Caco-2 (cell line): ENCODE measurements at regions not wholly inside any gene's neighbourhood (a gene's known extent, or its start where the extent isn't known, plus 50 kb on each side); places are given as distances from the start of the nearest gene placed in this dataset.

Source experiments
- BruUV-seq: library from RNA; stranded (reverse); fragments of 400-500 nt; replicated peaks from 2 replicates; lab custom pipeline; 2021; lab: Mats Ljungman, UMichigan
- CTCF ChIA-PET: fragments of 300-600 bp; sonication (Branson Sonifier 250); formaldehyde crosslinking; loops from one replicate; lab custom pipeline; 2022; ENCODE audit warnings: antibody characterized with exemption; lab: Charles Lee
- POLR2A ChIA-PET: fragments of 300-600 bp; sonication (Branson Sonifier 250); formaldehyde crosslinking; loops from one replicate; lab custom pipeline; 2022; ENCODE audit warnings: antibody characterized with exemption; lab: Charles Lee
- DNase-seq, 2 experiments: peaks; one replicate each; pipeline versions ENCODE4 v3.0.0 to v3.0.0-alpha.2; 2020 to 2022
- H3K27me3 ChIP-seq: replicated peaks from 2 replicates; pipeline ENCODE4 v1.6.0; 2011; ENCODE audit warnings: low read length; ENCODE audit not compliant: control insufficient read depth, insufficient read depth
- H3K36me3 ChIP-seq: 2 replicates; pipeline ENCODE4 v1.5.1; 2011; ENCODE audit warnings: low read length; ENCODE audit not compliant: control insufficient read depth, insufficient read depth
- H3K4me1 ChIP-seq: fragments of 250-450 bp; sonication (Bioruptor Pico); 2 replicates; pipeline ENCODE4 v1.5.1; 2020; ENCODE audit warnings: mild to moderate bottlenecking
- H3K4me3 ChIP-seq: 2 replicates; pipeline ENCODE4 v1.5.1; 2011; ENCODE audit warnings: low read depth, mild to moderate bottlenecking, control low read depth, low read length
- H3K9me3 ChIP-seq: fragments of 250-450 bp; sonication (Bioruptor Pico); 2 replicates; pipeline ENCODE4 v1.5.1; 2020; ENCODE audit warnings: mild to moderate bottlenecking, moderate library complexity
- H3K27ac Mint-ChIP-seq: one replicate; pipeline ENCODE4 v1.8.0; 2022; ENCODE audit warnings: mixed read lengths; ENCODE audit not compliant: unreplicated experiment
- H3K27me3 Mint-ChIP-seq: one replicate; pipeline ENCODE4 v1.8.0; 2022; ENCODE audit warnings: mixed read lengths; ENCODE audit not compliant: insufficient read depth, unreplicated experiment
- H3K36me3 Mint-ChIP-seq: one replicate; pipeline ENCODE4 v1.8.0; 2022; ENCODE audit warnings: mild to moderate bottlenecking, mixed read lengths; ENCODE audit not compliant: insufficient read depth, unreplicated experiment
- H3K4me1 Mint-ChIP-seq: one replicate; pipeline ENCODE4 v1.8.0; 2022; ENCODE audit warnings: low read depth, mixed read lengths; ENCODE audit not compliant: unreplicated experiment
- H3K4me3 Mint-ChIP-seq: one replicate; pipeline ENCODE4 v1.8.0; 2022; ENCODE audit warnings: mild to moderate bottlenecking, moderate library complexity, mixed read lengths; ENCODE audit not compliant: unreplicated experiment
- H3K9me3 Mint-ChIP-seq: one replicate; pipeline ENCODE4 v1.8.0; 2022; ENCODE audit warnings: mixed read lengths; ENCODE audit not compliant: unreplicated experiment
- intact Hi-C: fragments of 100-400 bp; cut with micrococcal nuclease; formaldehyde crosslinking; loops from one replicate; pipeline ENCODE4 v1.10.0; 2022; ENCODE audit not compliant: unreplicated experiment
- TF ChIP-seq, protein P1 (sequence below), 2 experiments: fragments of 200-600 bp in 1 of 2; IDR thresholded peaks; 1 replicate in 1 of 2; 2 replicates in 1 of 2; pipeline versions ENCODE4 v1.5.1 to v1.8.0; 2011 to 2022; ENCODE audit warnings: antibody characterized with exemption in 1 of 2, control low read depth in 1 of 2, inconsistent platforms in 1 of 2, low read depth in 1 of 2, low read length in 1 of 2, mild to moderate bottlenecking in 1 of 2, moderate library complexity in 1 of 2; ENCODE audit not compliant: insufficient read depth in 1 of 2, severe bottlenecking in 1 of 2, unreplicated experiment in 1 of 2

DNA sequence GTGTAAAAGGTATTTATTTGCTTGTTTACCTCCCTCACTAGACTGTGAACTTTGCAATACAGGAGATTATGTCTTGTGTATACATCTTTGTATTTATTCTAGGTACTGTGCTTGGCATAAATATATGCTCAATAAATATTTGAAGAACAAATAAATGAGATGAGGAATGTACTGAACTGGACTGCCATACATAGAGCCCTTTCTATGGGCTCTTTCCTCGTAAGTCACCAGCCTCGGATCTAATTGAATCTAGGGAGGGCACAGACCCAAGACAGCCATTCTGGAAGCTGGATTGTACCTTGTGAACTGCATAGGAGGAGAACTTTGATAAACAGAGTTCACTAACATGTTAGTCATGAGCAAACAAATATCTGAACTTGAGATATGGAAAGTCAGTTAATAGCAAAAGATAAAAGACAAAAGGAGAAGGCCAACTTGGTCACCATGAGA, 503.9 kb downstream of the INSC start:
- Mint-ChIP-seq H3K36me3 (no peaks in the 10 kb centered on the region), H3K9me3 (no peaks in the 10 kb centered on the region), H3K27ac (no peak overlapping the region), H3K4me1 (peaks cover 7% of the 10 kb centered on the region), H3K4me3 (no peak overlapping the region), H3K27me3 (peaks cover 3% of the 10 kb centered on the region)
- Histone ChIP-seq H3K4me1 (no peaks in the 10 kb centered on the region), H3K36me3 (no peaks in the 10 kb centered on the region), H3K4me3 (no peak overlapping the region), H3K9me3 (no peaks in the 10 kb centered on the region), H3K27me3 (no peaks in the 10 kb centered on the region)
- intact Hi-C loops: no loop called here
- ChIA-PET CTCF (no interaction called here), POLR2A (no interaction called here)
- no TSS peak for BruUV-seq
- TF ChIP-seq, protein P1, sequence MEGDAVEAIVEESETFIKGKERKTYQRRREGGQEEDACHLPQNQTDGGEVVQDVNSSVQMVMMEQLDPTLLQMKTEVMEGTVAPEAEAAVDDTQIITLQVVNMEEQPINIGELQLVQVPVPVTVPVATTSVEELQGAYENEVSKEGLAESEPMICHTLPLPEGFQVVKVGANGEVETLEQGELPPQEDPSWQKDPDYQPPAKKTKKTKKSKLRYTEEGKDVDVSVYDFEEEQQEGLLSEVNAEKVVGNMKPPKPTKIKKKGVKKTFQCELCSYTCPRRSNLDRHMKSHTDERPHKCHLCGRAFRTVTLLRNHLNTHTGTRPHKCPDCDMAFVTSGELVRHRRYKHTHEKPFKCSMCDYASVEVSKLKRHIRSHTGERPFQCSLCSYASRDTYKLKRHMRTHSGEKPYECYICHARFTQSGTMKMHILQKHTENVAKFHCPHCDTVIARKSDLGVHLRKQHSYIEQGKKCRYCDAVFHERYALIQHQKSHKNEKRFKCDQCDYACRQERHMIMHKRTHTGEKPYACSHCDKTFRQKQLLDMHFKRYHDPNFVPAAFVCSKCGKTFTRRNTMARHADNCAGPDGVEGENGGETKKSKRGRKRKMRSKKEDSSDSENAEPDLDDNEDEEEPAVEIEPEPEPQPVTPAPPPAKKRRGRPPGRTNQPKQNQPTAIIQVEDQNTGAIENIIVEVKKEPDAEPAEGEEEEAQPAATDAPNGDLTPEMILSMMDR (IDR thresholded peaks at IDR 0.05; ENCODE audit: insufficient read depth in 1 of 2, low read depth in 1 of 2, low read length in 1 of 2, severe bottlenecking in 1 of 2, unreplicated experiment in 1 of 2): no peak
- DNase-seq: no peak

DNA sequence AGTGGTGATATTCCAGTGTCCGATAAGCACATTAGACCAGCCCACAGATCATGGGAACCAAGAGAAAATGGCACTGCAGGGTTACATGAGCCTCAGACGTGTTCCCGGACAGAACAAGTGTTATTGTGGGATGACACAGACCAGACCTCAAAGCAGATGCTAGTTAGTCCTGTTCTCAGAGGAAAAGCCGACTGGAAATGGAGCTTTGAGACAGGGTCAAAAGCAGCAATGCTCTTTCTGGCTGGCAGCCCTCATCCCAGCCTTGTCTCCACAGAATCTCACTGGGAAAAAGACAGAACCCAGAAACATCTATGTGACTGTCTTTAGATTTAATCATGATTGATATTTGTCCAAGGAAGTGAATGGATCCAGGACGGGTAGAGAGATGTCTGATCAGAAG, 506.8 kb downstream of the INSC start:
- Mint-ChIP-seq H3K27ac (no peak overlapping the region), H3K4me3 (no peak overlapping the region), H3K36me3 (no peaks in the 10 kb centered on the region), H3K27me3 (peaks cover 3% of the 10 kb centered on the region), H3K4me1 (peaks cover 13% of the 10 kb centered on the region), H3K9me3 (no peaks in the 10 kb centered on the region)
- no TSS peak for BruUV-seq
- Histone ChIP-seq H3K9me3 (no peaks in the 10 kb centered on the region), H3K36me3 (no peaks in the 10 kb centered on the region), H3K4me1 (peaks cover 9% of the 10 kb centered on the region), H3K27me3 (no peaks in the 10 kb centered on the region), H3K4me3 (no peak overlapping the region)
- intact Hi-C loops: no loop called here
- TF ChIP-seq, protein P1 (IDR thresholded peaks at IDR 0.05; ENCODE audit: insufficient read depth in 1 of 2, low read depth in 1 of 2, low read length in 1 of 2, severe bottlenecking in 1 of 2, unreplicated experiment in 1 of 2): no peak
- DNase-seq: no peak
- CTCF ChIA-PET: no interaction called here
- POLR2A ChIA-PET: no interaction called here

DNA sequence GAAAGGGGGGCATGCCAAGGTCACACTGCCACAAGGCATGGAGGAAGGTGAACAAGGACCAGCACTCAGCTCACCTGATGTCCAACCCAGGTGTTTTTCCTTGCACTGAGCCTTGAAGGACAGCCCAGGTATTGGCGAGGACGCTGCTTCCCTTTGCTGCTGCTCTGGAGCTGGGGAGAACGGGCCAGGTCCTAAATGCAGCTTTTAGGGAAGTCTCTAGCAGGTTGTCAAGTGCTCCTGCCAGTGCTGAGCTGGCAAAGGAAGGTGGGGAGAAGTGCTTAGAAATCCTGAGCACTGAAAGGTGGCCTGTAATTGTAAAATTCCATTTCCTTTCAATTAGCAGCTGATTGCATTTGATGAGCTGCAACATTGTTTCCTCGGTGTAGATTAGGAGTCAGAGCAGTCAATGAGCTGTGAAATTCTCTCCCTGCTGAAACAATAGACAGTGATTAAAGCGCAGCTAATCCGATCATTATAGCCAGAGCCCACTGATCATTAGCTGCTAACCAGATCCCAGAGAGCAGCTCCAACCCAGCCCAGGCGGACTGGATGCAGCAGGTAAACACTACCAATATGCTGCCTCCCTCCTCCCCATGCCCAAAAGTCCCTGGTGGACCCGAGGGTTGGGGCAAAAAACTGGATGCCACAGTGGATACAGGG, 507.6 kb downstream of the INSC start:
- H3K9me3 ChIP-seq: no peaks in the 10 kb centered on the region
- CTCF ChIA-PET: no interaction called here
- POLR2A ChIA-PET: no interaction called here
- intact Hi-C loops: no loop called here
- TF ChIP-seq, protein P1 (IDR thresholded peaks at IDR 0.05; ENCODE audit: insufficient read depth in 1 of 2, low read depth in 1 of 2, low read length in 1 of 2, severe bottlenecking in 1 of 2, unreplicated experiment in 1 of 2): no peak
- H3K4me3 ChIP-seq: no peak overlapping the region
- H3K36me3 ChIP-seq: no peaks in the 10 kb centered on the region
- Mint-ChIP-seq H3K27ac (no peak overlapping the region), H3K9me3 (no peaks in the 10 kb centered on the region), H3K36me3 (no peaks in the 10 kb centered on the region), H3K4me3 (no peak overlapping the region), H3K4me1 (peaks cover 13% of the 10 kb centered on the region), H3K27me3 (peaks cover 3% of the 10 kb centered on the region)
- H3K27me3 ChIP-seq: no peaks in the 10 kb centered on the region
- BruUV-seq: no TSS peak
- DNase-seq: no peak
- peaks cover 9% of the 10 kb centered on the region for H3K4me1 ChIP-seq
